ENCODE measurements at regions not wholly inside any gene's neighbourhood (a gene's known extent, or its start where the extent isn't known, plus 50 kb on each side); places are given as distances from the start of the nearest gene placed in this dataset.

DNA sequence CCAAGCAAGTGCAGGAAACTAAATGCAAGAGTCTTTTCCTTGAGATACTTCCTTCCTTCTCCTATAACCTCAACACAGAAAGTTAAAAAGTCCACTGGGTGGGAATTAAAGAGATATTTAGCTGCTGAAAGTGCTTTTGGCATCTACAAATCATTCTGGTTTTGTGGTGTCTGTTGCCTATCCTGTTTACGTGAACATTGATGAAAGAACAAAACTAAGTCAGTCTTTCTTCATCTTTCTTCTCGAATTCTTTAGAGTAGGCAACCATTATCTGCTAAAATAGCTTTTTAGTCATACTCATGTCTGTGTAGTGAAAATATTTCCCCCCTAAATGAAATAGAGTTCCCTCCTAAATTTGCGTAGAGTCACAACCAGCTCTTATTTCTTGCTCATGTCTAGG lies 838.6 kb downstream of the GATA3 start:
- Mint-ChIP-seq H3K36me3 (ENCODE audit: insufficient read depth, unreplicated experiment) (no peaks in the 10 kb centered on the region), H3K9me3 (ENCODE audit: unreplicated experiment) (no peaks in the 10 kb centered on the region), H3K27ac (ENCODE audit: unreplicated experiment) (no peak overlapping the region), H3K27me3 (ENCODE audit: insufficient read depth, unreplicated experiment) (peaks cover 2% of the 10 kb centered on the region), H3K4me3 (ENCODE audit: unreplicated experiment) (no peak overlapping the region), H3K4me1 (ENCODE audit: low read depth, unreplicated experiment) (no peaks in the 10 kb centered on the region)
- DNase-seq: no peak
- CTCF ChIA-PET: no interaction called here
- Histone ChIP-seq H3K36me3 (ENCODE audit: control insufficient read depth, insufficient read depth, low read length) (no peaks in the 10 kb centered on the region), H3K4me3 (ENCODE audit: low read depth, low read length) (no peak overlapping the region), H3K27me3 (replicated peaks; ENCODE audit: control insufficient read depth, insufficient read depth, low read length) (no peaks in the 10 kb centered on the region), H3K9me3 (no peaks in the 10 kb centered on the region), H3K4me1 (no peaks in the 10 kb centered on the region)
- POLR2A ChIA-PET: no interaction called here
- BruUV-seq (replicated peaks): no TSS peak
- intact Hi-C loops (cut with micrococcal nuclease; ENCODE audit: unreplicated experiment): no loop called here
- TF ChIP-seq CTCF (IDR thresholded peaks at IDR 0.05; ENCODE audit: insufficient read depth in 1 of 2, low read depth in 1 of 2, low read length in 1 of 2, severe bottlenecking in 1 of 2, unreplicated experiment in 1 of 2): no peak

DNA sequence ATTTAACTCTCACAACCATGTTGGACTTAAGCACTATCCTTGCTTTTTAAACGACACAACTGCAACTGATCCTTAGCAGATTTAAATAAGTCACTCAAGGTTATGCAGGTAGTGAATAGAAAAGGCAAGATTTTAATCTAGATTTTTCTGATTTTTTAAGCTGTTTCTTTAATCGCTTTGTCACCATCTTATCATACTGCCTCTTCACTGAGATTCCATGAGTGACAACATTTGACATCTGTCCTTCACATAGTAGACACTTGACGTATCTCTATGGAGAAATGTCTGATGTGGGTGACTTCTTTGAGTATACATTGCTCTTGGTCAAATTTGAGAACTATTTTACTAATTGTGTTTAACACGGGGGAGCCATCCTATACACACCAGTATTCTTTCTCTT lies 839.7 kb downstream of the GATA3 start:
- Histone ChIP-seq H3K36me3 (ENCODE audit: control insufficient read depth, insufficient read depth, low read length) (no peaks in the 10 kb centered on the region), H3K4me1 (no peaks in the 10 kb centered on the region), H3K4me3 (ENCODE audit: low read depth, low read length) (no peak overlapping the region), H3K27me3 (replicated peaks; ENCODE audit: control insufficient read depth, insufficient read depth, low read length) (no peaks in the 10 kb centered on the region), H3K9me3 (no peaks in the 10 kb centered on the region)
- intact Hi-C loops (cut with micrococcal nuclease; ENCODE audit: unreplicated experiment): no loop called here
- Mint-ChIP-seq H3K27ac (ENCODE audit: unreplicated experiment) (no peak overlapping the region), H3K9me3 (ENCODE audit: unreplicated experiment) (no peaks in the 10 kb centered on the region), H3K4me3 (ENCODE audit: unreplicated experiment) (no peak overlapping the region), H3K27me3 (ENCODE audit: insufficient read depth, unreplicated experiment) (peaks cover 2% of the 10 kb centered on the region), H3K36me3 (ENCODE audit: insufficient read depth, unreplicated experiment) (no peaks in the 10 kb centered on the region), H3K4me1 (ENCODE audit: low read depth, unreplicated experiment) (no peaks in the 10 kb centered on the region)
- ChIA-PET CTCF (no interaction called here), POLR2A (no interaction called here)
- no peak for DNase-seq
- TF ChIP-seq CTCF (IDR thresholded peaks at IDR 0.05; ENCODE audit: insufficient read depth in 1 of 2, low read depth in 1 of 2, low read length in 1 of 2, severe bottlenecking in 1 of 2, unreplicated experiment in 1 of 2): no peak
- no TSS peak for BruUV-seq (replicated peaks)

GRCh38 chr10:8897769-8898168 lies 843.3 kb downstream of the GATA3 start:
- no peak for TF ChIP-seq CTCF (IDR thresholded peaks at IDR 0.05; ENCODE audit: insufficient read depth in 1 of 2, low read depth in 1 of 2, low read length in 1 of 2, severe bottlenecking in 1 of 2, unreplicated experiment in 1 of 2)
- ChIA-PET CTCF (no interaction called here), POLR2A (no interaction called here)
- H3K4me3 ChIP-seq (ENCODE audit: low read depth, low read length): no peak overlapping the region
- Mint-ChIP-seq H3K27ac (ENCODE audit: unreplicated experiment) (no peak overlapping the region), H3K27me3 (ENCODE audit: insufficient read depth, unreplicated experiment) (peaks cover 2% of the 10 kb centered on the region), H3K4me1 (ENCODE audit: low read depth, unreplicated experiment) (no peaks in the 10 kb centered on the region), H3K36me3 (ENCODE audit: insufficient read depth, unreplicated experiment) (no peaks in the 10 kb centered on the region), H3K4me3 (ENCODE audit: unreplicated experiment) (no peak overlapping the region), H3K9me3 (ENCODE audit: unreplicated experiment) (no peaks in the 10 kb centered on the region)
- H3K4me1 ChIP-seq: no peaks in the 10 kb centered on the region
- no peaks in the 10 kb centered on the region for H3K9me3 ChIP-seq
- BruUV-seq (replicated peaks): no TSS peak
- H3K27me3 ChIP-seq (replicated peaks; ENCODE audit: control insufficient read depth, insufficient read depth, low read length): no peaks in the 10 kb centered on the region
- intact Hi-C loops (cut with micrococcal nuclease; ENCODE audit: unreplicated experiment): no loop called here
- no peaks in the 10 kb centered on the region for H3K36me3 ChIP-seq (ENCODE audit: control insufficient read depth, insufficient read depth, low read length)
- no peak for DNase-seq
